ENCODE measurements at regions not wholly inside any gene's neighbourhood (a gene's known extent, or its start where the extent isn't known, plus 50 kb on each side); places are given as distances from the start of the nearest gene placed in this dataset.
"Not testable (repeated sequence)": the region's sequence is repeated elsewhere in the genome, so short reads cannot be mapped to it uniquely, and the experiment has no call there.

DNA sequence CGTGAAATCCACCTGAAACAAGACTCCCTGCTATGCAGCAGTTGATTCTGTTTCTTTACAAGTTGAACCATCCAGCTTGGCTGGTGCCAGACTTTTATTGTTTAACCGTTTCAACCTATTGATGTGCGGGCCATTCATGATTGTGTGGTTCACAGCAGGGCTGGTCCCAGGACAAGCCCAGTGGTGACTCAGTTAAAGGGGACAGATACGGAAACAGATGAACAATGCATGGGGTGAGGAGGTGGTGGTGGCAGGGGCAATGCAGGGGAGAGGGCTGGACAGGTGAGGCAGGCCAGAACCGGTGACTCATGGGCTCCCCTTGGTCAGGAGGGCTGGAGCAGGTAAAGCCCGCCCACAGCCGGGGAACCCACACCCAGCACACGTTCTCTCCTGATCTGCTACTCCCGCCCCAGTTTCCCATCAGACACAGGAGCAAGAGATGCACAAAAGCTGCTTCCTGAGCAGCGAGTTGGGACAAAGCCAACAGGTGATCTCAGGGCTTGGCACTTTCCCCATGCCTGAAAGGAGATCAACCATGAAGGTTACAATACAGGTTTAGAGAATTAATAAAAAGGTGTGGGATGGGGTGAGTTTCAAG lies 232.2 kb downstream of the LY86 start:
- no peak for DNase-seq

DNA sequence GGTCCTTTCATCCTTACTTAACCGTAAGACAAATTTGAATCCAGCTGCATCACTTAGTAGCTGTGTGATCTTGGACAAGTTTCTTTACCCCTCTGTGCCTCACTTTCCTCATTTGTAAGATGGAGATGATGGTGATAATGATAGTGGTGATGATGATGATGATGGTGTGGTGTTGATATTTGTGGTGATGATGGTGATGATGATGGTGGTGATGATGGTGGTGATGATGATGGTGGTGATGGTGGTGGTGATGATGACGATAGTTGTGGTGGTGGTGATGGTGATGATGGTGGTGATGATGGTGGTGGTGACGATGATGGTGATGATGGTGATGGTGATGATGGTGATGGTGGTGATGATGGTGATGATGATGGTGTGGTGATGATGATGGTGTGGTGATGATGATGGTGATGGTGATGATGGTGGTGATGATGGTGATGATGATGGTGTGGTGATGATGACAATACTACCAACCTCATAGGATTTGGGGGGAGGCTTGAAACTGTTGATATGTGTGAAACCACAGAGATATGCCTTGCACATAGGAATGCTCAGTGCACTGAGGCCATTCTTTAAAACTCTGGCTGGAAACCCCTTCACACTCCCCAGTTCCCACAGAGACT lies 233.2 kb downstream of the LY86 start:
- DNase-seq = no peak

DNA sequence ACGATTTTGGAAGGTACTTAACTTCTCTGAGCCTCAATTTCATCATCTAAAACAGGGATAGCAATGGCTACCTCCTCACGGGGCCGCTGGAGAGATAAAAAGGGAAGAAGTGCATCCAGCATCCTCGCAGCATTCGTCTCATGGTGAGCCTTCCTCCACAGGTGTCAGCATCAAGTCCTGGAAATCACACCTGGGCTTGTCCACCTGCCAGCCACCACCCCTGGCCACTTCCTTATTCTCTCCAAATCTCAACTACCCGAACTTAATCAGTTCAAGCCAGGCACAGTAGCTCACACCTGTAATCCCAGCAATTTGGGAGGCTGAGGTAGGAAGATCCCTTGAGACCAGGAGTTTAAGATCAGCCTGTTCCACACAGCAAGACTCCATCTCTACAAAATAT lies 234.5 kb downstream of the LY86 start:
- DNase-seq = no peak

DNA sequence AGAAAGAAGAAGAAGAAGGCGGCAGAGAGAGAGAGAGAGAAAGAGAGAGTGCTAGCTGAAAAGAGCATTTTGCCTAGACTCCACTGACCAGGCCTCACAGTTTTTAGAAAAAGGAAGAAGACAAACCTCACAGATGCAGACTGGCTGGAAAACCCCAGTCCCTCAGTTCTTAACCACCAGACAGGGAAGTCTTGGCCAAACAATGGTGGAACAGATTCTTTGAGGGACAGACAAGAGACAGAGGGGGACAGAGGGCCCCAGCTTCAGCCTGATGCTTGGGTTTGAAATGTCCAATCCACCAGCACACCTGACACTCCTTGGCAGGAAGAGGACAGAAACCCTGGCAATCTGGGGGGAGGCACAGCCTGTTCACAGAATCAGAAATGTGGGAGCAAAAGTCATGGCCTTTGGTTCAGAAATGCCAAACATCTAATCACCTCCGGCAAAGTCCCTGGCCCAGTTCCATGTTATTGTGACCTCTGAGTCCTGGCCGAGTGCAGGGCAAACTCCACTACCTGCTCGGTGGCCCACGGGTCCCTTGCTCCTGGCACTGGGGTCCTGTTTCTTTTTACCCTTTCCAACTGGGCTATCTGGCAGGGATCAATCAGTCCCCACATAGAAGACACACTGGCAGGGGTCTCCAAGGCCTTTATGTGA lies 235.2 kb downstream of the LY86 start:
- DNase-seq = no peak

DNA sequence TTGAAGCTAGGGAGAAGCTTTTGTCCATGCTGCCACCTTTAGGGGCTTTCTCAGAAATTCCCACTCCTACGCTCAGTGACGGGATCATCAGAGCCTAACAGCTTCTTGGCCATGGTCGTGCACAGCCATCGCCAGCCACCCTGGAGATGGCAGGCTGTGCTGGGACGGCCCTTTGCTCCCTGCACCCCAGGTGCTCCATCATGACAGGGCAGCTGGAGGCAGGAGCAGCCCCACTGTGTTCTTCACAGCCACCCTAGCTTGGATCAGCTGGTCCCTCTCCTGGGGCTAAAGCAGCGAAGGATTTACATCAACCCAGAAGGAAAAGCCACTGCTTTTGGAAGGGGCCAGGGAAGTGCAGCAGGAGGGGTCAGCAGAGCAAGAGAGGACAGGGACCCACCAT lies 235.9 kb downstream of the LY86 start:
- no peak for DNase-seq

DNA sequence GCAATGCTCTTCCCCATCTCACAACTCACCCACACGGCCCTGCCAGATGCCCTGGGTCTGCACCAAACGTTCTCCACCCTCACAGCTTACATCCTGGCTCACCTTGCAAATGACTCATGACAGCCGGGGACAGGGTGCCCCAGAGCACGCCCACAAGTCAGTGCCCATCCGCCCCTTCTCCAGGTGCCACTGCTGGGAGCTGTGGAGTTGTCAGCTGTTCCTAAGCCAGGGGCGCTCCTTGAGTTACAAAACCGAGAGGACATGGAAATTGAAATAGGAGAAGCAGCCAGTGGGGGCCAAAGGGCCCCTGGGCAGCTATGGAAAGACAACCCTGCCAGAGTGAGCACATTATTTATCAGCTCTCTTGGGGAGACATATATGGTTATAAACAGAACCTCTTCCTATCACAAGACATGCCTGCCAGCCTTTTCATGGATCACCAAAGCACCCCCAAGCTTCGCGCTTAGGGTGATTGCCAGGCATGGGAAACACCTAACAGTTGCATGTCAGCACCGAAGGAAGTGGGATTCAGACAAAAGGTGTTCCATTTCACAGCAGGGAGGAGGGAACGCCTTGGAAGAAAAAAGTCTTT lies 236.8 kb downstream of the LY86 start:
- no peak for DNase-seq

DNA sequence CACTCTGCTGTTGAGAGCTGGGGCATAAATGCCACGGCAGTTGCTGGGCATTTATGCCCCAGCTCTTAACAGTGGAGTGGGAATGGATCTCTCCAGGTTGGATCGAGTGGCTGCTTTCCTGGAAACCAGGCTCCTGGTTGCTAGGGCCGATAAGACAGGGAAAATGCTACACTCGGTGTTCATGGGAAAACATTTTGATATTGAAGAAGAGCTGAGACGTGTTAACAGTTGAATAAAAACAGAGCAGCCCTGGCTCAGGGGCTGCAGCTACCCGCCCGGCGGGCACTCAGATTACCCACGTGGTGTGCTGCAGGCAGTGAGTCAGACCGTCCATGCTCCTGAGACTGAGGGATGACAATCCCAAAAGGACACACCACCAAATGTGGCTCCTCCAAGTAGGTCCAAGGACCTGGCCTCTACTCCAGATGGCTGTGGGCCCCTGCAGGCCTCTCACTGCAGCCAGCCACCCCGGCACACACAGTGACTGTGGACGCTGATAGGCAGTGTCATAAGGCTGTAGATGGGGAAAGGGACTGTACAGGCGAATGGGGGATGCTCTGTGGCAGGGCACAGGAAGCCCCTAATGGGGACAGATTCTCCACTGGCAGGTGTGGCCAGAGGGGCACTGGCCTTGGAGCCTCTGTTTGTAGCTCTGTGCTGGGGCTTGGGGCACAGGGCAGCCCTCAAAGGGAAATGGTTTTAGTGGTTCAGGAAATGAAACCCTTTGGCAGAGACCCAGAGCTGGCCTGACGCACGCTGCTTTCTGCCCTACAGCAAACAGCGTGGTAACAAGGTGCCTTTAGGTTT lies 237.8 kb downstream of the LY86 start:
- DNase-seq = no peak

DNA sequence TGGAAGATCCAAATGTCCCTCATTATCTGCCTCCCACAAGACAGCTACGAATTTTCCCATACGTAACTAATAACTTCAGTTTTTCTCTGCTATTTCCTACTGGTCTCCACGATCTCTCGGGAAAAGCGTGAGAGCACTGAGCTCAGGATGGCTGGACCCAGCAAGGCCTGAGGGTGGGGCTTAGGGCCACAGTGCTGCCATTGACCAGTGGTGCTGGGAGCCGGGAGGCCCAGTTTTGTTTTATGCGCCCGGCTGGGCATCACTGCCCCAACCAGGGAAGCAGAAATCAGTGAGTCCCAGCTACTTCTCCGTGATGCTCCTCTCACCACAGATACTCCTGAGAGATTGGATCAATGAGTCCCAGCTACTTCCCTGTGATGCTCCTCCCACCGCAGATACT lies 238.4 kb downstream of the LY86 start:
- DNase-seq = no peak

- DNase-seq = no peak
Observed at GRCh38 chr6:6829872-6830685, 241.6 kb downstream of the LY86 start.

- not testable (repeated sequence) for DNase-seq
Observed at GRCh38 chr6:6830686-6831063, 242.2 kb downstream of the LY86 start.

- DNase-seq = no peak
Observed at GRCh38 chr6:6832439-6832838, 243.9 kb downstream of the LY86 start.

DNA sequence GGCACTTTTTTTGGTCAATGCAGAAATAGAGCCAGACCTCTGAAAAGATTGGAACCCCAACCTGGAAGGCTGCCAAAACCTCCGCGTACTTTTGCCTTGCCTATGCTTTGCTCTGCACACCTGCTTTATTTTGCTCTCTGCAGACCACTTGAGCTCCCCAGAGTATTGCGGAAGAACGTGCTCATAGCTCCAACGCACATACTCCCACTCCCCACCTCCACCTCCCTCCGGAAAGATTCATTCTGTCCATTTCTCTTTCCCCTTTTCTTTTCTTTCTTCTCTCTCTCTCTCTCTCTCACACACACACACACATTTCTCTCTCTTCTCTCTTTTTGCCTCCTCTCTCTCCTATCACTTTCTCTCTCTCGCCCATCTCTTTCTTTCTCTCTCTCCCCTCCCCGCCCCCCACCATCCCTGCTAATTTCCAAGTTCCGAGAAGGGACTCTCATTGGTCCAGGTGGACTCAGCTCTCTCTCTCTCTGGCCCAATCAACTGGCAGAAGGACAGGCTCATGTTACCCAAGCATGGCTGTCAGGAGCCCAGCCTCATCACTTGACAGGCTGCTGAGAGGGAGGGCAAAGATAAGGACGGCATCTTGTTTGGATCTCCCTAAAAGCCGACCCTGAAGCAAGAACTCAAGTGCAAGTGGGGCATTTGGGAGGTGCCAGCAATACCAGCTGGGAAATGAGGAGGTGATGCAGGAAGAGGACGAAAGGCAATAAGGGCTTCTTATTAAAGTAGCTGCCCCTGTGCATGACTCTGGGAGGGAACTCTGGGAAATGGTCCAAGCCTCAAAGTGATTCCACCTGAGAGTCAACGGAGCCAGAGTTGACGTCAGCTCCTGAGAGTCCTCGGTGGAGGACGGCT lies 246.1 kb downstream of the LY86 start:
- no peak for DNase-seq

GRCh38 chr6:6835223-6835503 lies 246.6 kb downstream of the LY86 start:
- no peak for DNase-seq

DNA sequence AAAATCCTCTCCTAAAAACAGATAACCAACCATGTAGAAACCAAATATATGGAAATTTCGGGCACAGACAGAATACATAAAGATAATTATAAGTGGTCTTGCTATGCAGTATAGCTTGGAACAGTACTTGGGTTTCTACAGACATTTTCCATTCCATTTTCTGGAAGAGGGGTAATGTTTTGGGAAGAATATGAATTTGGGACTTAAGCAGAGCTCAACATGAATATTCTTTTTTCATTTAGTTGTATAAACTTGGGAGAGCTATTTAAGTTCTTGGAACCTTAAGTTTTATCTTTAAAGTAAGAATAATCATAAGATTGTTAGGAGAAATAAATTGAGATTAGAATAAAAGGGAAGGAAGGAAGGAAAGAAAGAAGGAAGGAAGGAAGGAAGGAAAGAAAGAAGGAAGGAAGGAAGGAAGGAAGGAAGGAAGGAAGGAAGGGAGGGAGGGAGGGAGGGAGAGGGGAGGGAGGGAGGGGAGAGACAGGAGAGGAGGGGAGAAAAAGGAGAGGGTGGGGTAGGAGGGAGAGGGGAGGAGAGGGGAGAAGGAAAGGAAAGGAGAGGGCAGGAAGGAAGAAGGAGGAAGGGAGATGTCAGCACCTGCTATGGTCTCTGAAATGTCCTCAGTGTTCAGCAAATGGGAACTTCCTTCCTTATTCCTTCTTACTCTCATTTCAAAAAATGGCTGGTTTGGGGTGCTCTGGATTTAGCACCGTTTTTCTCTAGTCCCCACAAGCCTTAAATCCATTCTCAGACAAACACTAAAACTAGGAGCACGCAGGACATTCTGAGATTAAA lies 248.3 kb downstream of the LY86 start:
- no peak for DNase-seq

GRCh38 chr6:6837541-6838080 lies 249.1 kb downstream of the LY86 start:
- DNase-seq = no peak

DNA sequence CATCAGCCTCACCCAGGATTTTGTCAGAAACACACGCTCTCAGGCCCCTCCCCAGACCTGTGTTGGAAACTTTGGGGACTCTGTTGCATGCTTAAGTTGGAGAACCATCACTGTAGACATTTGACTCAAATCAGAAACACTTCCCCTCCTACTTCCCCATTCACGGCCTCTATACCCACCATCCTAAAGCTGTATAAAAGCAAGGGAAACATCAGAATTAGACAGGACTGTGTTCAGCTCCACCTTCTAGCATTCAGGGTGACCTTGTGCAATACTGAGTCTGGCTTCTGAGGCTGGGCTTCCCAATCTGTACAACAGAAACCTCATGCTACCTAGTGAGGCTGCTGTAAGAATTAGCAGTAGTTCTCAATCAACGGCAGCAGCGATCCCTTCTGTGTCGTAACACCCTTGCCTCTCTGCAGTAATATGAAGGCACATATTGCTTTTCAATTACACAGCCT lies 252.3 kb downstream of the LY86 start:
- DNase-seq = no peak

GRCh38 chr6:6841571-6841970 lies 253.1 kb downstream of the LY86 start:
- DNase-seq = no peak

GRCh38 chr6:6842291-6842690 lies 253.8 kb downstream of the LY86 start:
- no peak for DNase-seq

DNA sequence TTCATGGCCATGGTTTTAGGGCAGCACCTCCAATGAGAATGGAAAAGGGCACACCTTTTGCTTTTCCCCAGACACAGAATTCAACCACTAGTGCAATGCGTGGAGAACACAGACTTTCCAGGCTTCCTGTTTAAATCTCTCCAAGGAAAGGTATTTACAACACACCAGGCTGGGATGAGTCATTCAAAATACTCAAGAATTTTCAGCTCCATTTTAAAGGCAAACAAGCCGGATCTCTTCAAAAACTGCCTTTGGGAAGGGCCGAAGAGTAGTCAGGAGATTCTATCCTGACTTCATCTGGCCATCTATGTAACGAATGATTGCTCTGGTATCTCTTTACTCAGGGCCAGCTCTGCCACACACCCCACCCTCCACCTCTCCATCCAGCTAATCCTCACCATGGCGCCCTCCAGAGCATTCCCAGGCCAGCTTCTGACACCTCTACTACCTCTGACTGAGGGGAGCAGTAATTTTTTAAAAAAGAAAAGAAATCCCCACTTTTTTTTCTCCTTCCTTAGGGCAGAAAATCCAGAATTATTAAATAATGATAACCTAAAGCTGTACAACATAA lies 254.6 kb downstream of the LY86 start:
- DNase-seq = no peak

- DNase-seq = no peak
Observed at GRCh38 chr6:6843777-6844176, 255.3 kb downstream of the LY86 start.

Data from activated T-cell treated with anti-CD3 and anti-CD28 coated beads, Interleukin-2, amount 50 U/mL, for 1 hour (primary cell).